Renal pelvis (tissue), 1 donor: ENCODE measurements at regions not wholly inside any gene's neighbourhood (a gene's known extent, or its start where the extent isn't known, plus 50 kb on each side); places are given as distances from the start of the nearest gene placed in this dataset.

Experiments used
- DNase-seq: peaks from one replicate; pipeline ENCODE4 v3.0.0-alpha.2; 2013

DNA sequence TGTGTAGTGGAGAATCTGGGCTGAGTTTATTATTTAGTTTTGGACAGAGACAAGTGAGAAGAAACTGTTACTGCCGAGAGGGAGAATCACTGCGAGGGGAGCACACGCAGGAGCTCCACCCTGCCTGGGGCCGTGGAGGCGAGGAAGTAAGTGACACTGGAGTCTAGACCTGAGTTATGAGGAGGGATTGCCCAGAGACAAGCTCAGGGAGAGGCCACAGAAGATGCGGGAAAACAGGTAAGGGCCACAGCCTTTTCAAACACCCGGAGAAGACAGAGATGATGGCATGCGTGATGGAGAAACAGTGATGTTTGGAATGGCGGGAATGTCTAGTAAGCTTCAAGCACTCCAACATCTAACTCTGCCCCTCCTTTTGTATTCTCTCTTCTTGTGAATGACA, 84.1 kb downstream of the TNFSF11 start:
- DNase-seq: no peak

DNA sequence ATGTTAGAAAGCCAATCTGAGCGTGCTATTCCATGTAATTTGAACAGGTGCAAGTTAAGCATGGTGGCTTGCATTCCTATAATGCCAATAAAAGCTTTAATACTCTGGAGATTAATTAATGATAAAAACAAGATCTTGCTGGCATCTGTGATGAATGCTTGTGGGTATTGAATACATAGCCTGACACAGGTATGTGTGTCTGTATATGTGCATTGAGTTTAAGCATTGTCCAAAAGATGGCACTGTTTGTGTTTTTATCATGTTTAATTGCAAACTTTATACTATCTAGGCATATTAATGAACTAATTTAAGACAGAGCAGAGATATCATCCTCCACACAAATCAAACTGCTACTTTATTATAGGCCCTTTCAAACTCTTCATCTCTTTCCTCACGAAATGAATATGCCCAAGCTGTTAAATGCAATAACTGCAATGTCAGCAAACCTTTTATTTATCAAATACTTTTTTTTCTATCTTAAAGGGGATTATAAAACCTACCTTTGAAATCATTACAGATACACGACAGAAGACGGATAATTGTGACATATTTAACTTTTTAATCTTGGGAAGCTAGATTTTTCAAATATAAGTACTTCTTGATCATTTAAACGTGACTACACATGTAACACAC, 86.5 kb downstream of the TNFSF11 start:
- no peak for DNase-seq

DNA sequence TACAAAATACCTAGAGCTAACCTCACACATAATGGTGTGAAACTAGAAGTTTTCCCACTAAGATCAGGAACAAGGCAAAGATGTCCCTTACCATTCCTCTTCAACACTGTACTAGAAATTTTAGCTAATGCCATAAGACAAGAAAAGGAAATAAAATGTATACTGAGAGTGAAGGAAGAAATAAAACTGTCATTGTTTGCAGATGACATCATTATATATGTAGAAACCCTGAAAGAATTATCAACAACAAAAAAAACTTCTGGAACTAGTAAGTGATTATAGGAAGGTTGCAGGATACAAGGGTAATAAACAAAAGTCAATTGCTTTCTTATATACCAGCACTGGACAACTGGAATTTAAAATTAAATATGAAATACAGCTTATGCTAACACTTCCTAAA, 93.7 kb downstream of the TNFSF11 start:
- DNase-seq: no peak

DNA sequence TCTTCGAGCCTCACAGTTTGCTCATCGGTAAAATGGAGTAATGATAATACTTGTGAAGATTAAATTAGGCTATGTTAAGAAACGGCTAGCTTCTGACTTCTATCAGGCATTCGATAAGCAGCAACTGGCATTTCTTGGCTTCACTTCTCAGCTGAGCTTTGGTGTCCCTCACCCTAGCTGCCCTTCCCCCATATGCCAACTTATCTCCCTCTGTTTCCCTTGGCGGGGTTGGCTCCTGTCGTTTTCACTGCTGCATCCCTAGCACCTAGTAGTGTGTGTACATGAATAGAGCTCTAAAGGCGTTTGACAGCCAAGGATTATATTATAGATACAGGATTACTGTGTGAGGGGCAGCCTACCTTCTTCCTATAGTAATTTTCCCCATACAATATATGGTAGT, 97.5 kb downstream of the TNFSF11 start:
- DNase-seq: no peak

DNA sequence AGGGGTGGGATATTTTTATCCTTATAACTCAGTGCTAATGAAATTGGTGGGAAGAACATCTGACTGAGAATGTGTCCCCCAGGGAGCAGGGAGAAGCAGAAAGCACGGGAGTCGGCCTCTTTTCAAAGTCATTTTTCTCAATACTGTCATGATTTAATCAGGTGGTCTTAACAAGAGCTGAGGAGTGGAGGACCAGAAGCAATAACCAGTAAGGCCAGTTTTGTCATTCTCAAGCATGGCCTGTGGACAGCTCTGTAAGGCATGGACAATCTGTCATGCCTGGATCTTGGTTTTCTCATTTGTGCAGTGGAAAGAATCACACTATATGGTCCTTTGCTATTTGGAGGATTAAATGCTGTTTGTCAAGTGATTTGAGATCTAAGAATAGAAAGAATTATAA, 99.7 kb downstream of the TNFSF11 start:
- no peak for DNase-seq

DNA sequence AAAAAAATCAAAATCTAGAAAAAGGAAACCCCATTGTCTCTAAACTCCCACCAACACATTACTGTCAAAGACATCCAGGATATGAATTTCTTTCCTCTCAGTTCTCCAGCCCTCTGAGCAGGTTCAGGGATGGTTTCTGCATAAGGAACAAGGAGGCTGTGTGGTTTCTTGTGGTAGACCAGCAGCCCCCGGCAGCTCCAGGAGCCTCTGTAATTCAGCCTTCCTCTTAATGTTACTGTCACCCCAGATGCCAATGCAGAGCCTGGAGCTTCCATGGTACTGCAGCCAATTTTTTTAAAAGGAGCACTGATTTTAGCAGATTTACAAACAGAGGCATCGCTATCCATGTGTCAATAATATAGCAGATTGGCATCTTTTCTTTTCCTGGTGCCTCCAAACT, 100.6 kb upstream of the FAM216B start:
- DNase-seq: no peak

DNA sequence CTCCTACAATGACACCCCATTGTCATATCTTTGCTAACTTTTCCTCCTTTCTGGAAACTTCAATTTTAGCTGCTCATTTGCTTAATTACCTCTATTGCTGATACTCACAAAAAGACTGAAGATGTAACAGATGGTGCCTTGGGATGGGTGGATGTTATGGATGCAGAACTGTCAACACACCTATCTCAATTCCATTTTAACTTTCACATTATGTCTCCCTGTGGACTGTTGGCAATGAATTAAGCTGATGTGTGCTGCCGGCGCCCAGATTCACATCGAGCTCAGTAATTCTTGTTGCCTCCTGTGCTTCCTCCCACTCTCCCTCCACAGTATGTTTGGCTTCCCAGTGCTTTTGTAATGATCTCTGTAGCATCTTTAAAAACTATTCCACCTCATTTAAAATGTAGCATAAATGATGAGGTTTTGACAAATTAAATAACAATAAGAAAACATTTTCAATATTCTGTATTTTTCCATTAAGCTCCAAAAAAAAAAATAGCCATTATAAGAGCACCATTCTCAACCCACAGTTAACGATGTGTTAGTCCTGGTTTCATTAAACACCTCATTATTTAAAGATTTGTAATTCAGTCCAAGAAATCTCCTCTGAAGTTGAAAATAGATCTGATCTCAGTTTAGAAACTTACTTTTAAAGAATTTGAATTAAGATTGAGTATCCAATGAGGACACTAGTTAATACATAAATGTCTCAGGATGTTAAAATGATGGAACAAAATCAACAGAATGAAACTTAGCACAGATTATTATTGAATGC, 99.9 kb upstream of the FAM216B start:
- no peak for DNase-seq

DNA sequence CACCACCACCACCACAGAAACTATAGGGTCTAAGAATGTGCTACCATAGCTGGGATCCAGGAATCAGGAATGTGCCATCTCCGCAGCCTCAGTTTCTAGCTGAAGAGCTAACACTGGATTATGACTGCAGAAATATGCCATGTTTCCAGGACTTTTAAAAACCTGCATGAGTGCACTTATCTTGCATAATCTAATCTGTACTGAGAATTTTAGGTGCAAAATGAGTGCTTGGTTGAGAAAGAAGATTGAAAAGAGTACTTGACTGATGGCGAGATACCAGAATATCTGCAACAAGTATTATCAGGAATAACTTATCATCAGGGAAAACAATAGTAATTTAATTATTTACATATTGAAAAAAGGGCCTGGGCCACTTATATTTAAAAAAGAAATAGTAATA, 97.2 kb upstream of the FAM216B start:
- DNase-seq: no peak

DNA sequence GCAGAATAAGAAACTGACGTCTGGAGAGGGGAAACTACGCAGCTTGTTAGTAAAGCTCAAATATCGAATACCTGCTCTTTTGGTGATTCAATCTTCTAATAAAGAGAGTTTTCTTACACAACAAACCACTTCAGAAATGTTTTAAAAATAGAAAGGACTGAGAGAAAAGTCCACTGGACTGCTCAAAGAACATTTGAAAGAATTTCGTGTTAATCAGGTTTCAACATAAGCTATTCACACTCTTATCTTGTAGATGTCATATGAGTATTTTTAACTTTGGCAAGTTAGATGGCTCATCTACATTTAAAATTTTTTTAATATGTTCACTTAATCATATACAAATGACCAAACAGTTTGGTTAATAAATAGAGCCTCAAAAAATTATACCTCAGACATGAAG, 95.6 kb upstream of the FAM216B start:
- DNase-seq: no peak

DNA sequence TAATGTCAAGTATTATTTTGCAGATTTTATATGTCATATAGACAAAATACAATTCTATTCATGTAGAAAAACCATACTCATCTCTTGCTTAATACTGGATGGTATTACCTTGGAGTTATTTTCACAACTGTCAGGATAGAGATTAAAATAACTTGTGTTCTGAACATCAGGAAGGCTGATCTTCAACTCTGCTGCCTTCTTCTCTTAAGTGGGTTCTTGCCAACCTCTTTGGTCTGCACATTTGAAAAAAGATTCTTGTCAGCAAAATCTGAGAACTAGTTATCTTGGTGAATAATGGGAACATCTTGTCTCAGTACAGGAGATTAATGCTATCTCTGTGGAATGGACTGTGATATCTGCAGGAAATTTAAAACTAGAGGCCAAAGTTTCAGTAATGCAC, 95.2 kb upstream of the FAM216B start:
- DNase-seq: no peak

DNA sequence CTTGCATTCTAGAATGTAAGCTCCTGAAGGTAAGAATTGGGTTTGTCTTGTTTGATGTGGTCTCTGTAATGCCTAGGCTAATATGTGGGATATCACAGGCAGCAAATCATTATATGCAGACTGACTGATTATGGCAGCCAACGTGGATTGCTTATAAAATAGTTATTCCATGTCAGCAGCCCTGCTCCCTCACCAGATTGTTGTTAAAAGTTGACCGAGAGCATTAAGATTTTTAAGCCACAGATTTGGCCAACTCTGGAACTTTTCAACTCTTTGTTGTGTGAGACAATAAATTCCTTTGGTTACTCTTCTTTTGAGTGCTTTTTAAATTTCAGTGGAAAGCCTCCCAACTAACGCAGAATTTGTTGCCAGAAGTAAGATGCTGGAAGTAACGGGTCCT, 92.6 kb upstream of the FAM216B start:
- DNase-seq: no peak

DNA sequence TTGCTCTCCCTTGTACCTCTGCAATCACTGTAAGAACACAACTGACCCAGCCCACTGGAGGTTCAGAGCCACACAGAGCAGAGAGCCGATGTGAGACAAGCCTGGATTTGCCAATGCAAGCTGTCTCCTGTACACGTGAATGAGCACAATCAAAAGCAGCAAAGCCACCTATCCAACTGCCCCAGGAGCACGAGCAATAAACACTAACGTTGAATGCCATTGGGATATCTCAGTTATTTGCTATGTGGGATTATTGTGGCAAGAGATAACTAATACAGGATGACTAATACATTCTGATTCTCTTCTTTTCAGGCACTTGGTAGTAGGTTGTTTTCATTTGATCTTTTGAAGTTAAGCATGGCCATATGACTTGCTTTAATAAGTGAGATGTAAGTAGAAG, 85.2 kb upstream of the FAM216B start:
- no peak for DNase-seq

DNA sequence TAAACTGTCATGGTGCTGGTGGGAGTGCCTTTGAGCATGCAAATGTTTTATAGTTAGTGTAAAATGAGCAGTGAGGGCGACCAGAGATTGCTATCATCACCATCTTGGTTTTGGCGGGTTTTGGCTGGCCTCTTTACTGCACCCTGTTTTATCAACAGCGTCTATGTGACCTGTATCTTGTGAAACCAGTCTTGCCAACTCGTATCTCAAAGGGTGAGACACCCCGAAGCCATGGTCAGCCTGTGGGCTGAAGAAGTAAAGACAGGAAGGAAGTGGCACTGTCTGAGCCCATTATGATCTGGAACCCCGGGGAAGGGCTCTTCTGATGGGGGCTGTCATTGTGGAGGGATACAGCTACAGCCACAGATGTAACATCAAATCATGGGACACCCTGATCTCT, 81.5 kb upstream of the FAM216B start:
- DNase-seq: no peak

DNA sequence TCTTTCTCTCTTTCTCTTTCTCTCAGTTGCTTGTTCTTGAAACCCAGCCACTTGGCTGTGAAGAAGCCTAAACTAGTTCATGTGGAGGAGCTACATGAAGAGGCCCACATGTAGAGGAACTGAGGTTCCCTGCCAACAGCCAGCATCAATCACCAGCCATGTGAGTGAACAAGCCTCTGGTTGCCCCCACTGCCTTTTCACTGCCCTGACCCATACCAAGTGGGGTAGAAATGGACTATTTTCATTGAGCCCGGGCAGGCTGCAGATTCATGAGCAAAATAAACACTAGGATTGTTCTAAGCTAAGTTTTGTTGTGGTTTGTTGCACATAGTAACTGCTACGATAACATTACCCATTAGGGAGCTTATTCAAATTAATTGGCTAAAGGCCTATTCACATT, 78.7 kb upstream of the FAM216B start:
- peak; percentile 8 for DNase-seq

DNA sequence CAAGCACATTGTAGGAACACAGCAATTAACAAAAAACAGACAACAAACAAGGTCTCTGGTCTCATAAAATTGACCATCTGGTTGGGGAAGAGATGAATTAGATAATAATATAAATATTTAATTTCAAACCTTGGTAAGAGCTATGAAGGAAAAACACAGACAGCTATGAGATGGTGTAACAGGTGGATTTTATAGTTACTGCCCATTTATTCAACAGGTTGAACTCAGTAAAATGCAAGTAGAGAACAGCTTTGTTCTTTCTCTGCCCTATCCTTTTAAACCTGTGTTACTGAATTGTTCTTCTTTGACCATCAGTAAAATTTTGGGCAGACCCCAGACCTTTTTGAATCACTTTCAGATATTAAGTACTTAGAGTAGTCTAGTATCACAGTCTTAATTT, 77.6 kb upstream of the FAM216B start:
- DNase-seq: no peak

DNA sequence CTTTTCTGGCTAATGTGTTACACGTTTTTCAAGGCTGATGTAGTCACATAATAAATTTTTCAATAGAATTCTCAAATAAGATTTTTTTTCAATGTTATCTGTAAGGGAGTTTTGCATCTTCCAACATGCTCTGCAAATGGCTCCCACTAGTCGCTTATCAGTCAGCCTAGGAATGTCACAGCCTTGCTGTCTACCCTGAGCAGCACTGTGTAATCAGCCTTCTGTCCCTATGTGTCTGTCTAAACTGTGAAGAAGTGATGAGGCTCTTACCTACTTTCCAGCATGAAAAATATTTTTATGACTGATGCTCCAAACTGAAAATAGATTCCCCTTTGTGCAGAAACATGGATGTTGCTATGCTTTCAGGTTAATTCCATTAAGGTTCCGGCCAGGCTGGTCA, 75.1 kb upstream of the FAM216B start:
- no peak for DNase-seq

DNA sequence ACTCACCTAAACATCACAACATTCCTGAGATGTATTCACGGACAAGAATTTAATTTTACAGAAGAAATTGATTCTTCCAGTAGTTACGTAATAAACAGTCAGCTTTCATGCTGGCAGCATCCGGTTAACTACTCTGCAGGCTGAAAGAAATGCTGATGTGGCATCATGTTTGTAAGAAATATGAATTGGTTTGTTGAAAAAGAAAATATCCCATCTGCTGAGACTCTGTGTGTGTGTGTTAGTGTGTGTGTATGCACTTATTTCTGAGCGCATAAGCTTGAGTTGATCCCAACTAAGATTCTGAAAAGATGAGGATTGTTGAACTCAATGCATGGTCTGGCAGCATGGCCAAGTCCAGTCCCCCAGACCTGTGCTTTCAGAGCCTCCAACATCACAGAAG, 74.3 kb upstream of the FAM216B start:
- no peak for DNase-seq

DNA sequence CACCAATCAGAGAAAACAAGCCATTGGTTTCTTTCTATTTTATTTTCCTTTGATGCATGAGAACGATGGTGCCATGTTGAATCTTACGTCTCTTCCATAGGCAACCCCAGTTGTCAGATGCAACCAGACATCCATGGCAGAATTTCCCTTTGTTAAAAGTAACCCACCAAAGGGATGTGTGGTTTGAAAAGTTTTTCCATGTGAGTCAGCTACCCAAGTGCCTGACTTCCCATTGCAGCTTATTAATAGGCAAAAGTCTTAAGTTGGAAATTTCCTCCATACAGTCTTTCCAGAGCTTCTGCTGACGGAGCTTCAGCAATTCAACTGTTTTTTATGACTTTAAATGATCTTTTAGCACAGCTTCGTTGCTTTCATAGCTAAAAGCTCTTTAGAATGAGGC, 73.8 kb upstream of the FAM216B start:
- no peak for DNase-seq

DNA sequence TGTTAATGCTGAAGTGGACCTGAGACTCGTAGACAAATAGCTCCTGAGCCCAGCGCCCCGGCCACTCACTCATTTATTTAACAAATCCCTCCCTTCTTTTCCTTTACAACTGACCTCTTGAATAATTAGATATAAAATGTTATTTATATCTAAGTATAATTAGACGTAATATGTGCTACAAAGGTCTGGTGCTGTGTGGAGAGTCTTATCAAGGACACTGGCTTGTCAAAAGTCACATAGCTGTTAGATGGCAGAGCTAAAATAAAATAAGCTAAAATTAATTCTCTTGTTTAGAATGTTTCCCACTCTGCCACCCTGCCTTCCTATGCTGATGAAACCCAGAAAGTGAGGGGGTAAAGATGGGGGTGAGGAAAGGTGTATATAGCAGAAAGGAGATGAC, 73.0 kb upstream of the FAM216B start:
- no peak for DNase-seq

DNA sequence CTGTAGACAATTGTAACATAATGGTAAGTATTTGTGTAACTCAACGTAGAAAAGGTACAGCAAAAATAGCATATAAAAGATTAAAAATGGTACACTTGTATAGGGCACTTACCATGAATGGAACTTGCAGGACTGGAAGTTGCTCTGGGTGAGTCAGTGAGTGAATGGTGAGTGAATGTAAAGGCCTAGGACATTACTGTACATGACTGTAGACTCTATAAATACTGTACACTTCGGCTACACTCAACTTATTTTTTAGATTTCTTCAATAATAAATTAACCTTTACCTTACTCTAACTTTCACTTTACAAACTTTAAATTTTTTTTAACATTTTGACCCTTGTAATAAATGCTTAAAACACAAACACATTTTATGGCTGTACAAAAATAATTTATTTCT, 72.1 kb upstream of the FAM216B start:
- no peak for DNase-seq

DNA sequence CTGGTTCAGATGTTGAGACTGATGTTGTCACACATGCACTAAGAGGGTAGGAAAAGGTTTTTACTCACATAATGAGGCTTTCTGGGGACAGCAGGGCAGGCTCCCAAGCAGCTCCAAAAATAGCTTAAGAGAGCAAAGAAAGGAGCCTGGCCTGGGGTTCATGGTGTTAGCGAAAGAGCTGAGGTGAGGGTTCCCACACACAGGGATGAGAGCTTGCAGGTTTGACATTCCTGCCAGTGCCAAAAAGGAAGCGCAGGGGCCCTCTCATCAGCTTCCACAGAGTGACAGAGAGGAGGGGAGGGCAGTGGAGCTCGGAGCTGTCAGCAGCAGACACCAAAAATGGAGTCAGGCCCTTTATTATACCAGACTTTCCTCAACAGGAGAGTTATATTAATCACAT, 65.5 kb upstream of the FAM216B start:
- DNase-seq: no peak

DNA sequence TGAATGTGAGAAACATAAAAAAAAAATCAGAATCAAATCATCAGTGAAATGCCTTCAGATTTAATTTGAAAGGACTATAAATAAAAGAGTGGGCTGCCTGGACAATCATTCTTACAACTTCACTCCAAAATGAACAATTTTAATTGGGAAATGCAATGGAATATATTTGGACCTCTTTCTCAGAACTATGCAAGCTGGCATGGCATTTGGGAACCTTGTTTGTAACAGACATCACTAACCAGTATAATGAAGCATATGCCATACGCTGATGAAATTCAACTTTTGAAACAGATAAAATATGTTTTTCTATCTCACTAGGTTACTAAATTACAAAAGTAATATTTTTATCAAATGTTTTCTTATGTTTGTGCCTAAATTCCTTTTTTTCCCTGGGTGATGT, 64.2 kb upstream of the FAM216B start:
- no peak for DNase-seq

DNA sequence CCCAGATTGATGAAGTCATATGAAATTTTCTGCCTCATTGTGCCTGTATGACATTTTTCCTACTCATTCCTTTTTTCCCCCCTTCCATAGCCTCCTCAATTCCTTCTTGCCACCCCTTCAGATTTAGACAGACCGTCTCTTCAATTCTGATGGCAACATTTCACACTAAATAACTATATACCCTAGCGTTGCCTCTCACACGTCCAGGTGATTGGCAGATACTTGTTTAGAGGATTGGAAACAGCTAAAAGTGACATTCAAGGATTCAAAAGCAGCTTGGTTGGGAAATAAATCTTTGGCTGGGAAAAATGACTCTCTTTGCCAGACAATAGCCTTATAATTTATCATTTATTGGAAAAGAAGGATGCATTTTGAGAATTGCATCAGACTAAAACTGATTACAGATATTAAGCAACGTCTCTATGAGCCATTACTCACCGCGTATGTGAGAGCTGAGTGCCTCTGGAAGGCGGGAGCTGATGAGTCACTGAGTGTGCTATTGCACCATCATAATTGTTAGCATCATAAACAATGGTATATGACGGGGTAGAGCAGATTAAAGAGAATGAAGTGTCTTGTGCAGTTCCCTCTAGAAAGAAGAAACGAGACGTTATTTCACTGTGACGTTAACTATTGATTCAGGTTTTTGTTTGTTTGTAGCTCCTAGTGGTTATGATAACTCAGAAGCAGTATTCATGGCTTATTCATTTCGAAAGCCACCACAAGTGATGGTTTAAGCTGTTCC, 61.1 kb upstream of the FAM216B start:
- no peak for DNase-seq

DNA sequence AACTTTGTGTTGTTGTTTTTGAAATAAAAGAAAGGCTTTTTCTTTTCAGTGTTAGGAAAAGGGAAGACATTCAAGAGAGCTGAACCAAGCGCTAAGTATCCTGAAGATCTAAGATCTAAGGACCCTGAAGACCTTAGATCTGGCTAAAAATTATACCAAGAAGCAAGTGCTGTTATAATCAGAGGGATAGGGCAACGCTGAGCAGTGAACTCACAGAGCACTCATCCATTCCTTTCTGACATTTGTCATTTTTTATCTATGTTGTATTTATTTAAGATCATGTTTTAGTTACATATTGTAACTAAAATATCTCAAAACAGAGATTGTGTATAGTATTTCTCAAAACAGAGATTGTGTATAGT, 60.5 kb upstream of the FAM216B start:
- DNase-seq: no peak
